Stomach (tissue), 8 donors: ENCODE measurements at regions not wholly inside any gene's neighbourhood (a gene's known extent, or its start where the extent isn't known, plus 50 kb on each side); places are given as distances from the start of the nearest gene placed in this dataset.
"Not testable (repeated sequence)": the region's sequence is repeated elsewhere in the genome, so short reads cannot be mapped to it uniquely, and the experiment has no call there.

Source experiments
- DNase-seq, 2 donors: peaks; one replicate each; pipeline versions ENCODE4 v3.0.0 to v3.0.0-alpha.2; 2013 to 2019
- H3K27ac ChIP-seq, 5 donors: fragments of 200-600 bp in 4 of 5; sonication (generic) in 4 of 5; one replicate each; pipeline ENCODE4 v1.5.1; 2013 to 2019; ENCODE audit warnings: mild to moderate bottlenecking in 1 of 5, moderate library complexity in 1 of 5
- H3K27me3 ChIP-seq, 3 donors: fragments of 200-600 bp; sonication (generic); one replicate each; pipeline ENCODE4 v1.5.1; 2017 to 2019; ENCODE audit warnings: mixed run types in 1 of 3
- H3K36me3 ChIP-seq, 4 donors: fragments of 200-600 bp; sonication (generic); 1 replicate in 3 of 4; 2 replicates in 1 of 4; pipeline ENCODE4 v1.5.1; 2016 to 2019
- H3K4me1 ChIP-seq, 4 donors: fragments of 200-600 bp; sonication (generic); one replicate each; pipeline ENCODE4 v1.5.1; 2016 to 2019
- H3K4me3 ChIP-seq, 4 donors: fragments of 200-600 bp; sonication (generic) in 3 of 4; one replicate each; pipeline ENCODE4 v1.5.1; 2016 to 2019; ENCODE audit warnings: mild to moderate bottlenecking in 1 of 4
- H3K9me3 ChIP-seq, 4 donors: fragments of 200-600 bp; sonication (generic); one replicate each; pipeline ENCODE4 v1.5.1; 2016 to 2019
- CTCF ChIP-seq, 7 experiments: fragments of 450-650 bp in 4 of 7; fragments of 200-600 bp in 3 of 7; sonication (generic) in 3 of 7; IDR thresholded peaks; one replicate each; pipeline ENCODE4 v1.5.1; 2016 to 2019; ENCODE audit warnings: antibody characterized with exemption in 7 of 7, control low read depth in 2 of 7, mild to moderate bottlenecking in 1 of 7
- EP300 ChIP-seq: sonication (generic); formaldehyde crosslinking; IDR thresholded peaks from one replicate; pipeline ENCODE4 v1.6.1; 2017; ENCODE audit warnings: antibody characterized with exemption
- POLR2A ChIP-seq, 4 donors: fragments of 450-650 bp; IDR thresholded peaks; one replicate each; pipeline ENCODE4 v1.6.1; 2016; ENCODE audit warnings: antibody characterized with exemption in 4 of 4, control low read depth in 2 of 4, mild to moderate bottlenecking in 1 of 4, moderate library complexity in 1 of 4
- POLR2AphosphoS5 ChIP-seq, 3 donors: sonication (generic); formaldehyde crosslinking; IDR thresholded peaks; one replicate each; pipeline ENCODE4 v1.6.1; 2016; ENCODE audit warnings: antibody characterized with exemption in 3 of 3
- WGBS, 5 donors: extraction: QIAGEN DNeasy Blood & Tissue Kit in 3 of 5; methylation state at CpG; one replicate each; pipeline versions ENCODE4 v1.1.5 to v1.1.7; 2013 to 2018; 5-methylcytosine and 5-hydroxymethylcytosine counted together
- intact Hi-C: fragments of 100-400 bp; cut with DNase I; formaldehyde crosslinking; loops from one replicate; pipeline ENCODE4 v1.15.1; 2023; ENCODE audit warnings: low total_unique reads
- donor health status: healthy with polysubstance abuse.
- donor health status: Bipolar disorder and iron deficiency.
- donor health status: healthy.

- no peak for DNase-seq
- H3K9me3 ChIP-seq = no peaks in the 10 kb centered on the region
- H3K27ac ChIP-seq = no peak overlapping the region
- no peaks in the 10 kb centered on the region for H3K4me1 ChIP-seq
- no peak for TF ChIP-seq CTCF (IDR thresholded peaks at IDR 0.05)
- TF ChIP-seq POLR2A (IDR thresholded peaks at IDR 0.05) = no peak
- no peak for TF ChIP-seq EP300
- TF ChIP-seq POLR2AphosphoS5 (IDR thresholded peaks at IDR 0.05) = no peak
- H3K4me3 ChIP-seq = no peak overlapping the region
- no peaks in the 10 kb centered on the region for H3K36me3 ChIP-seq
- no peaks in the 10 kb centered on the region for H3K27me3 ChIP-seq
- 70 to 75% (median 72%) methylated on average over 1 of the region's 1 CpG; no CpG with 5 or more reads in 1 of the 5 donors for WGBS, 5 donors
- intact Hi-C loops = no loop called here
Measured at GRCh38 chr11:25794804-25795203, 537.1 kb upstream of the ANO3 start.

- Histone ChIP-seq H3K27ac (no peak overlapping the region), H3K4me3 (no peak overlapping the region), H3K4me1 (no peaks in the 10 kb centered on the region), H3K9me3 (peaks cover 0 to 3% (median 0%) of the 10 kb centered on the region in 4 donors), H3K27me3 (no peaks in the 10 kb centered on the region), H3K36me3 (no peaks in the 10 kb centered on the region)
- WGBS, 5 donors = 77 to 88% (median 84%) methylated on average over 3 of the region's 3 CpGs
- intact Hi-C loops = no loop called here
- DNase-seq = no peak
- TF ChIP-seq CTCF (IDR thresholded peaks at IDR 0.05) (no peak), POLR2AphosphoS5 (IDR thresholded peaks at IDR 0.05) (no peak), POLR2A (IDR thresholded peaks at IDR 0.05) (no peak), EP300 (no peak)
Measured at GRCh38 chr11:25816411-25816810, 515.5 kb upstream of the ANO3 start.

- no peak for TF ChIP-seq POLR2A (IDR thresholded peaks at IDR 0.05)
- no peak for TF ChIP-seq EP300
- TF ChIP-seq POLR2AphosphoS5 (IDR thresholded peaks at IDR 0.05) = no peak
- no peaks in the 10 kb centered on the region for H3K27me3 ChIP-seq
- no peaks in the 10 kb centered on the region for H3K36me3 ChIP-seq
- no peak overlapping the region for H3K27ac ChIP-seq
- intact Hi-C loops = no loop called here
- H3K9me3 ChIP-seq = peaks cover 0 to 13% (median 2%) of the 10 kb centered on the region in 4 donors
- no peak for DNase-seq
- no peak overlapping the region for H3K4me3 ChIP-seq
- H3K4me1 ChIP-seq = no peaks in the 10 kb centered on the region
Measured at GRCh38 chr11:25824688-25825087, 507.2 kb upstream of the ANO3 start.

GRCh38 chr11:25831485-25831884 is 500.4 kb upstream of the ANO3 start:
- H3K9me3 ChIP-seq, intact Hi-C loops, H3K4me3 ChIP-seq, H3K36me3 ChIP-seq, H3K27me3 ChIP-seq, H3K4me1 ChIP-seq, DNase-seq, H3K27ac ChIP-seq: not testable (repeated sequence)
- 81 to 91% (median 87%) methylated on average over 10 of the region's 10 CpGs for WGBS, 5 donors

- Histone ChIP-seq H3K36me3 (no peaks in the 10 kb centered on the region), H3K4me3 (no peak overlapping the region), H3K4me1 (no peaks in the 10 kb centered on the region), H3K9me3 (no peaks in the 10 kb centered on the region), H3K27ac (no peak overlapping the region), H3K27me3 (no peaks in the 10 kb centered on the region)
- TF ChIP-seq POLR2AphosphoS5 (IDR thresholded peaks at IDR 0.05) = no peak
- no peak for TF ChIP-seq CTCF (IDR thresholded peaks at IDR 0.05)
- TF ChIP-seq EP300 = no peak
- TF ChIP-seq POLR2A (IDR thresholded peaks at IDR 0.05) = no peak
- intact Hi-C loops = no loop called here
- WGBS, 5 donors = 76 to 81% (median 80%) methylated on average over 6 of the region's 6 CpGs
- no peak for DNase-seq
Measured at GRCh38 chr11:25838918-25839625, 492.9 kb upstream of the ANO3 start.
